ENCODE measurements at regions not wholly inside any gene's neighbourhood (a gene's known extent, or its start where the extent isn't known, plus 50 kb on each side); places are given as distances from the start of the nearest gene placed in this dataset.

DNA sequence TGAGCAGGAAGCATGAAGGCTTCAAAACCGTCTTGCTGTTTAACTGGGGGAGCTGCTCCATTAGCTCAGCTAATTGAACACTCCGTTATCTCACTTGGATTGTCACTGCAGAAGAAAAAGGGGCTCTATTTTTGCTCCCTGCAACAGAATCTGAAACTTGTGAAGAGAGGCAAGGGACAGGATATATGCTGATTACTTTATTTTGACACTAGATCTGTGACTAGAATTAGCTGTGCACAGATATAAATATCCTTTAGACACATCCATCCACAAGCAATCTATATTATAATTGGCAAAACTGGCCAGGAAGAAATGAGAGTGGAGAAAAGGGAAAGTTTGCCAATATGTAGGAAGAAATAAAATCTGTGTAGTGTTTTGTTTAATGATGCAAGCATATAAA, 700.1 kb upstream of the CHAC2 start (continued):
- TF ChIP-seq ZNF132 (tag by site-specific recombination; IDR thresholded peaks at IDR 0.05; ENCODE audit: borderline replicate concordance) = no peak

DNA sequence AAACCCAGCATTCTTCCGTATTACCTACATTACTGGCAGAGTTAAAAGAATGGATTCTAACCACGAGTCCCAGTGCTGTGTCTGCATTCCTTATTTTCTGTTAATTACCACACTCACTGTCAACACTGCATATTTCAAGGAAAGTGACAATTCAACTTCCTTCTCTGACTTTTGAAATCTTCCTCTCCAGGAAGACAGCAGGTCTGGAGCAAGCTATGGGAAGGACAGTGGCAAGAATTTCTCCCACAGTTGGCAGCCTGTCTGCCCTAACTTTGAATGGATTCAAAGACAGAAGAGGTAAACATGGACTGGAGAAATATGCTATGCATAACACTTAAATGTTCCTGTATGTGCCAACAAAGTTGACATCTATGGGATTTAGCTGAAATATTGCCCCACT, 700.5 kb upstream of the CHAC2 start:
- TF ChIP-seq ZNF560 (tag by site-specific recombination; IDR thresholded peaks at IDR 0.05; ENCODE audit: borderline replicate concordance) (no peak), ZNF660 (tag by site-specific recombination; IDR thresholded peaks at IDR 0.05) (no peak), ZNF157 (tag by site-specific recombination; IDR thresholded peaks at IDR 0.05) (no peak), IKZF3 (tag by site-specific recombination; IDR thresholded peaks at IDR 0.05) (no peak), ZNF776 (tag by site-specific recombination; IDR thresholded peaks at IDR 0.05; ENCODE audit: borderline replicate concordance) (no peak), ZNF366 (tag by site-specific recombination; conservative IDR thresholded peaks at IDR 0.05) (no peak), GLIS1 (tag by site-specific recombination; IDR thresholded peaks at IDR 0.05) (no peak), ZNF416 (tag by site-specific recombination; IDR thresholded peaks at IDR 0.05) (no peak), ZNF768 (tag by site-specific recombination; IDR thresholded peaks at IDR 0.05) (no peak)
- no peak overlapping the region for H3K27ac ChIP-seq (ENCODE audit: extremely low read depth, low read depth, low read length)
- no peaks in the 10 kb centered on the region for H3K9me3 ChIP-seq (ENCODE audit: control insufficient read depth, insufficient read depth, low read depth, low read length)
- CTCF ChIA-PET = no interaction called here
- no peak overlapping the region for H3K4me3 ChIP-seq (ENCODE audit: low read depth, low read length)
- POLR2A ChIA-PET = no interaction called here
- H3K4me1 ChIP-seq (ENCODE audit: control insufficient read depth, insufficient read depth, low read length) = no peaks in the 10 kb centered on the region
- no peaks in the 10 kb centered on the region for H3K36me3 ChIP-seq (ENCODE audit: control insufficient read depth in 2 of 2, insufficient read depth in 1 of 2, low read length in 2 of 2)

DNA sequence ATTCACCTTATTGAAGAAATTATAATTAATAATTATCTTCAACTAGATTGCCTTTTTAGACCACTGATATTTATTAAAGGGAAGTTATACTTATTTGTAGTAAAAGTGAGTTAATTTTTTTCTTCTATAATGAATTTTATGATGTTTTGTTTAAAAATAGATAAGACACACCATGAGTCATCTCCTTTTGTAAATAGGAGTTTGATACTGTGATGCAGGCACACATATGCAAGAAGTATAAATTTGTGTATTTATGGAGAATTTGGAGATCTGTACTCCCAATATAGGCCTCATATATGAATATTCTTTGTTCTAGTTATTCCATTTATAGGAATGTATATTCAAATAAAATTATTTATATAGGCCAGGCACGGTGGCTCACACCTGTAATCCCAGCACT, 703.5 kb upstream of the CHAC2 start:
- ChIA-PET CTCF (no interaction called here), POLR2A (no interaction called here)
- no peak overlapping the region for H3K27ac ChIP-seq (ENCODE audit: extremely low read depth, low read depth, low read length)
- no peaks in the 10 kb centered on the region for H3K4me1 ChIP-seq (ENCODE audit: control insufficient read depth, insufficient read depth, low read length)
- H3K9me3 ChIP-seq (ENCODE audit: control insufficient read depth, insufficient read depth, low read depth, low read length) = no peaks in the 10 kb centered on the region
- TF ChIP-seq IKZF3 (tag by site-specific recombination; IDR thresholded peaks at IDR 0.05) (no peak), ZNF501 (tag by site-specific recombination; IDR thresholded peaks at IDR 0.05) (no peak), ZNF530 (tag by site-specific recombination; IDR thresholded peaks at IDR 0.05; ENCODE audit: low read depth) (no peak), ZFHX2 (tag by site-specific recombination; conservative IDR thresholded peaks at IDR 0.05) (no peak), ZNF292 (tag by site-specific recombination; IDR thresholded peaks at IDR 0.05; ENCODE audit: borderline replicate concordance, low read depth) (no peak), ZNF416 (tag by site-specific recombination; IDR thresholded peaks at IDR 0.05) (no peak), ZNF37A (tag by site-specific recombination; IDR thresholded peaks at IDR 0.05) (no peak), ZNF404 (tag by site-specific recombination; IDR thresholded peaks at IDR 0.05) (no peak), ZNF354C (tag by site-specific recombination; IDR thresholded peaks at IDR 0.05; ENCODE audit: borderline replicate concordance, low read depth) (no peak), ZNF791 (tag by site-specific recombination; IDR thresholded peaks at IDR 0.05) (no peak), ZNF544 (tag by site-specific recombination; IDR thresholded peaks at IDR 0.05) (no peak), GFI1B (tag by site-specific recombination; IDR thresholded peaks at IDR 0.05) (no peak), SCRT1 (tag by site-specific recombination; IDR thresholded peaks at IDR 0.05; ENCODE audit: borderline replicate concordance) (no peak), ZNF555 (tag by site-specific recombination; conservative IDR thresholded peaks at IDR 0.05) (no peak)
- TF ChIP-seq, protein P1, sequence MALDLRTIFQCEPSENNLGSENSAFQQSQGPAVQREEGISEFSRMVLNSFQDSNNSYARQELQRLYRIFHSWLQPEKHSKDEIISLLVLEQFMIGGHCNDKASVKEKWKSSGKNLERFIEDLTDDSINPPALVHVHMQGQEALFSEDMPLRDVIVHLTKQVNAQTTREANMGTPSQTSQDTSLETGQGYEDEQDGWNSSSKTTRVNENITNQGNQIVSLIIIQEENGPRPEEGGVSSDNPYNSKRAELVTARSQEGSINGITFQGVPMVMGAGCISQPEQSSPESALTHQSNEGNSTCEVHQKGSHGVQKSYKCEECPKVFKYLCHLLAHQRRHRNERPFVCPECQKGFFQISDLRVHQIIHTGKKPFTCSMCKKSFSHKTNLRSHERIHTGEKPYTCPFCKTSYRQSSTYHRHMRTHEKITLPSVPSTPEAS (tag by site-specific recombination; IDR thresholded peaks at IDR 0.05) = no peak
- TF ChIP-seq, protein P2, sequence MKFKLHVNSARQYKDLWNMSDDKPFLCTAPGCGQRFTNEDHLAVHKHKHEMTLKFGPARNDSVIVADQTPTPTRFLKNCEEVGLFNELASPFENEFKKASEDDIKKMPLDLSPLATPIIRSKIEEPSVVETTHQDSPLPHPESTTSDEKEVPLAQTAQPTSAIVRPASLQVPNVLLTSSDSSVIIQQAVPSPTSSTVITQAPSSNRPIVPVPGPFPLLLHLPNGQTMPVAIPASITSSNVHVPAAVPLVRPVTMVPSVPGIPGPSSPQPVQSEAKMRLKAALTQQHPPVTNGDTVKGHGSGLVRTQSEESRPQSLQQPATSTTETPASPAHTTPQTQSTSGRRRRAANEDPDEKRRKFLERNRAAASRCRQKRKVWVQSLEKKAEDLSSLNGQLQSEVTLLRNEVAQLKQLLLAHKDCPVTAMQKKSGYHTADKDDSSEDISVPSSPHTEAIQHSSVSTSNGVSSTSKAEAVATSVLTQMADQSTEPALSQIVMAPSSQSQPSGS (tag by site-specific recombination; IDR thresholded peaks at IDR 0.05; ENCODE audit: low read depth) = no peak
- H3K36me3 ChIP-seq (ENCODE audit: control insufficient read depth in 2 of 2, insufficient read depth in 1 of 2, low read length in 2 of 2) = no peaks in the 10 kb centered on the region
- no peak overlapping the region for H3K4me3 ChIP-seq (ENCODE audit: low read depth, low read length)
